ENCODE measurements at regions not wholly inside any gene's neighbourhood (a gene's known extent, or its start where the extent isn't known, plus 50 kb on each side); places are given as distances from the start of the nearest gene placed in this dataset.
A peak's percentile ranks its signal among the peaks of the same experiment; 100 is the strongest.

DNA sequence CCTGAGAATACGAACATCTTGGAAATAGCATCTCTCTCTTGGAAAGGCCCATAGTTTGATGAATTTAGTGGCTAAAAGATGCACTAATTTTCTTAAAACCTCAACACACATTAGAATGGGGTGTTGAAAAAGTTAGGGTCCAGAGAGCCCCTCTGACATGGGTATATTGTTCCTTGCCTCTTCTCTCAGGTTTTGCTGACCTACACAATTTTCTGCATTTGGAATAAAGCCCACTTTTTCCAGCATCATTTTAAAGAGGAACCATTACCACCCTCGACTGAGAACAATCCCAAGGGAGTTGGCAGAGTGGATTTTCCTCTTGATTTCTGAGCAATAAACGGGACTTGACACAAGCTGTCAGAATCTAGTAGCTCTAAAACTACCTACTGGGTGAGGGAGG is 156.1 kb downstream of the PMP22 start:
- DNase-seq: no peak

GRCh38 chr17:15106540-15106939 is 158.6 kb downstream of the PMP22 start:
- DNase-seq: peak; percentile 66

DNA sequence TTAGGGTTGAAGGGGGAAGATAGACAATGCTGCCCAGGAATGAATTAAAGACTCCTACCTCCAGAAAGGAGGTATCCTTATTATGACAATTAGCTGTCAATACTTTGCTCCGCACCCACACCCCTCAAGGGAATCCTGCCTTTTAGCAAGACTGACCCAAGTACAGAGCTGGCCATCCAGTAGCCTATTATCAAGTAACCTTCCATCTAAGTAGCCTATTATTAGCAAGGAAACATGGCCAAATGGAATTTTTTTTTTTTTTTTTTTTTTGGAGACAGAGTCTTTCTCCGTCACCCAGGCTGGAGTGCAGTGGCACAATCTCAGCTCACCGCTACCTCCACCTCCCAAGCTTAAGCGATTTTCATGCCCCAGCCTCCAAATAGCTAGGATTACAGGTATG is 161.3 kb downstream of the PMP22 start:
- no peak for DNase-seq

- no peak for DNase-seq
Measured at GRCh38 chr17:15101175-15101574, 164.0 kb downstream of the PMP22 start.

GRCh38 chr17:15096511-15096910 is 168.6 kb downstream of the PMP22 start:
- DNase-seq: no peak

GRCh38 chr17:15095935-15096334 is 169.2 kb downstream of the PMP22 start:
- no peak for DNase-seq

- DNase-seq: peak; percentile 70
Measured at GRCh38 chr17:15092762-15093161, 172.4 kb downstream of the PMP22 start.

- DNase-seq: no peak
Measured at GRCh38 chr17:15092261-15092660, 172.9 kb downstream of the PMP22 start.

DNA sequence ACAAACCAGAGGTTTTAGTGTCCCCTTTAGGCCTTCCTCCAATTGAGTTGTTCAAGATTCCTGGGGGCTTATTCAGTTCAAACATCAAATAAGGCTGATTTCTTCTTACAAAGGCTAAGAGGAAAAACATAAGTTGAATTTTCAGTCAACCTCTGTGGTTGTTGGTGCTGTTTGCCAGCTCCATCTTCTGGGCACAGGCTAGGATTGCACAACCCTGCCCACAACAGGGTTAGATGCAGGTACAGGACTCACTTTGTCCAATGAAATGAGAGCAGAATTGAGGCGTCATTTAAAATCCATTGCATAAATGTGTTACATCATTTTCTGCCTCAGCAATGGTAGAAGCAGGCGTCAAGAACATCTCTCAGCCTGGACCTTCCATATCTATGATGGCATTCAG is 173.3 kb downstream of the PMP22 start:
- DNase-seq: peak; percentile 5

DNA sequence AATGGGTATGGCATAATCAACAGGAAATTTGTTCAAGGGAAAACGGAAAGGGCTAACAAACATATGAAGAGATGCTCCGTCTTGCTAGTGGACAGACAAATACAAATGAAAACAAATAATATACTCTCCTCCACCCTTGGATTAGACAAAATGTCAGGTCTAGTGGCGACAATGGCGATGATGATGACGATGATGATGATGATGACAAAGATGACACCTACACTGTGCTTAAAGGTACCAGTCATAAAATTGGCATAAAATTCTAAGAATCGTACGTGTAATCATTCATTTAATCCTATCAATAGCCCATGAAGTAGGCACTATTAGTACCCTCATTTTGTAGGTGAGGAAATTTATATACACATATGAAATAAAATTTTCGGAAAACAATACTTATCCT is 174.6 kb downstream of the PMP22 start:
- DNase-seq: no peak

GRCh38 chr17:15087946-15088345 is 177.2 kb downstream of the PMP22 start:
- no peak for DNase-seq

- no peak for DNase-seq
Measured at GRCh38 chr17:15086776-15087295, 178.3 kb downstream of the PMP22 start.

- no peak for DNase-seq
Measured at GRCh38 chr17:15085890-15086677, 179.0 kb downstream of the PMP22 start.

- DNase-seq: no peak
Measured at GRCh38 chr17:15083225-15083624, 181.9 kb downstream of the PMP22 start.

GRCh38 chr17:15081008-15081407 is 184.1 kb downstream of the PMP22 start:
- DNase-seq: no peak

GRCh38 chr17:15078570-15078969 is 186.6 kb downstream of the PMP22 start:
- DNase-seq: no peak

GRCh38 chr17:15076991-15077663 is 188.0 kb downstream of the PMP22 start:
- no peak for DNase-seq

GRCh38 chr17:15051933-15052332 is 213.2 kb downstream of the PMP22 start:
- DNase-seq: no peak

DNA sequence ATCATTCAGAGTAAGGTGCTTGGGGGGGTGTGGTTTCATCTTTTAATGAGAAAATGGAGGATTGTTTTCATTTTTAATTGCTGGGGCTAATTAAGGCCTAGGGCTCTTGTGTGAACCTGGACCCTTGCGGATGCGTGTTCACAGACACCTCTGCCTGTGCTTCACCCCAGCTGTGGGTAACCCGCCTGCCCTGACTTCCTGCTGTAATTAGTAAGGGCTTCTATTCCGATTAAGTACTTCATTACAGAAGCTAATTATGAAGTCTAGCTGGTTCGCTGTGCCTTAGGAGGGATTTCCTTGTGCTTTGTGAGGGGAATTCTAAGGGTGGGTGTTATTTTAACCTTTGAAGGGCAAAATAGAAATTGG is 215.3 kb downstream of the PMP22 start:
- DNase-seq: no peak

DNA sequence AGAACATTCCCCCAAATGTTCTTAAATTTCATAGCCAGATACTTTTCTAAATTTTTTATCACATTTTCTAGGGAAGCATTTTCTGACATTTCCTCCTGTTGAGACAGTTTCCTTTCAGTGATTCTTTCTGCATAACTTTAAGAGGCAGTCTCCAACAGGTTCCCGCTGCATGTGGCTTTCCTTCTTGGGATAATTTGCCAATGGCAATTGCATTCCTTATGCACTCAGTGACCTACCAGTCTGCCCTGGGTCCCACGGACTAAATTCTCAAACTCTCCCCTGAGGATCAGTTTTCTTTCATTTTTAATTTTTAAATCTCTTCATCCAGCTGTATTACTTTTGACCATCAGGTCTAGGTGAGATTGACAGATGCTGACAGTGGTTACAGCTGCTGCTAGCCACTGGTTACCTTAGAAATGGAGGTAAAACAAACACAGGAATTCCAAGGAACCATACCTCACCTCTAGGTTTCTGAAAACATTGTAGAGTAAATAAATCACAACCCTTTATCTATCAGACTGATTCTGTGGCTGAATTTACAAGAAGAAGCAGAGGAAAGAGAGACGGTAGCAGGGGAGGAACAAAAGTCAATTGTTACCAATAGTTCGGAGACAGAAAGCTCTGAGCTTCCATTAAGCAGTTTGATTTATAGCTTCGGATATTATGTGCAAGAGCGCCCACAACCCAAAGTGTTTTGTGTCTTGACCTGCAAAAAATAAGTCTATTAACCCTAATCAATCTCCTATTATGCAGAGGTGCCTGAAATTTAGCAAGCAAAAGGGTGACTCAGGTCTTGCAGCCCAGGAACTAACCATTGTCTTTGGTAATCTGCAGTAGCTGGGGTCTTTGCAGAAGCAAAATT is 216.0 kb downstream of the PMP22 start:
- no peak for DNase-seq

GRCh38 chr17:15048381-15048780 is 216.7 kb downstream of the PMP22 start:
- DNase-seq: peak; percentile 11

- DNase-seq: no peak
Measured at GRCh38 chr17:15042311-15042710, 222.8 kb downstream of the PMP22 start.

DNA sequence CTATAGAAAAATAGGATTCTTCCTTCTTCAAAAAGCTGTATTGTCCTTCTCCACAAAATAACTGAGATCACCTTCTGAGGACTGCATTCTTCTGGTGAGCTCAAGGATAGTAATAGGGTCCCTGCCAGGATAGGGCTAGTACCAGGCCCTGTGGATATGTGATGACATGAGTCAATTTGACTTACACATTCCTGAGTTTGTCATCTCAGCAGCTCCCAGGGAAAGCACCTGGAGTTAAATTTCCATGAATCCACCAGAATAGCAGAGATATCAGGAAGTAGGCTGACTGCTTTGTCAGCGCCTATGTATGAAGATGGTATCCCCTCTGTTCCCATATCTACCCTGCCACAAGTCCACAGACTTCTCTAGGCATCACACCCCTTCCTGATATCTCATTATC is 225.8 kb downstream of the PMP22 start:
- peak; percentile 63 for DNase-seq
